Stomach (tissue), 8 donors: ENCODE measurements at regions not wholly inside any gene's neighbourhood (a gene's known extent, or its start where the extent isn't known, plus 50 kb on each side); places are given as distances from the start of the nearest gene placed in this dataset.
A peak's percentile ranks its signal among the peaks of the same experiment; 100 is the strongest.

Source experiments
- DNase-seq, 2 donors: peaks; one replicate each; pipeline versions ENCODE4 v3.0.0 to v3.0.0-alpha.2; 2013 to 2019
- H3K27ac ChIP-seq, 5 donors: fragments of 200-600 bp in 4 of 5; sonication (generic) in 4 of 5; one replicate each; pipeline ENCODE4 v1.5.1; 2013 to 2019; ENCODE audit warnings: mild to moderate bottlenecking in 1 of 5, moderate library complexity in 1 of 5
- H3K27me3 ChIP-seq, 3 donors: fragments of 200-600 bp; sonication (generic); one replicate each; pipeline ENCODE4 v1.5.1; 2017 to 2019; ENCODE audit warnings: mixed run types in 1 of 3
- H3K36me3 ChIP-seq, 4 donors: fragments of 200-600 bp; sonication (generic); 1 replicate in 3 of 4; 2 replicates in 1 of 4; pipeline ENCODE4 v1.5.1; 2016 to 2019
- H3K4me1 ChIP-seq, 4 donors: fragments of 200-600 bp; sonication (generic); one replicate each; pipeline ENCODE4 v1.5.1; 2016 to 2019
- H3K4me3 ChIP-seq, 4 donors: fragments of 200-600 bp; sonication (generic) in 3 of 4; one replicate each; pipeline ENCODE4 v1.5.1; 2016 to 2019; ENCODE audit warnings: mild to moderate bottlenecking in 1 of 4
- H3K9me3 ChIP-seq, 4 donors: fragments of 200-600 bp; sonication (generic); one replicate each; pipeline ENCODE4 v1.5.1; 2016 to 2019
- EP300 ChIP-seq: sonication (generic); formaldehyde crosslinking; IDR thresholded peaks from one replicate; pipeline ENCODE4 v1.6.1; 2017; ENCODE audit warnings: antibody characterized with exemption
- POLR2A ChIP-seq, 4 donors: fragments of 450-650 bp; IDR thresholded peaks; one replicate each; pipeline ENCODE4 v1.6.1; 2016; ENCODE audit warnings: antibody characterized with exemption in 4 of 4, control low read depth in 2 of 4, mild to moderate bottlenecking in 1 of 4, moderate library complexity in 1 of 4
- POLR2AphosphoS5 ChIP-seq, 3 donors: sonication (generic); formaldehyde crosslinking; IDR thresholded peaks; one replicate each; pipeline ENCODE4 v1.6.1; 2016; ENCODE audit warnings: antibody characterized with exemption in 3 of 3
- WGBS, 5 donors: extraction: QIAGEN DNeasy Blood & Tissue Kit in 3 of 5; methylation state at CpG; one replicate each; pipeline versions ENCODE4 v1.1.5 to v1.1.7; 2013 to 2018; 5-methylcytosine and 5-hydroxymethylcytosine counted together
- intact Hi-C: fragments of 100-400 bp; cut with DNase I; formaldehyde crosslinking; loops from one replicate; pipeline ENCODE4 v1.15.1; 2023; ENCODE audit warnings: low total_unique reads
- TF ChIP-seq, protein P1 (sequence below), 7 experiments: fragments of 450-650 bp in 4 of 7; fragments of 200-600 bp in 3 of 7; sonication (generic) in 3 of 7; IDR thresholded peaks; one replicate each; pipeline ENCODE4 v1.5.1; 2016 to 2019; ENCODE audit warnings: antibody characterized with exemption in 7 of 7, control low read depth in 2 of 7, mild to moderate bottlenecking in 1 of 7
- donor health status: healthy with polysubstance abuse.
- donor health status: Bipolar disorder and iron deficiency.
- donor health status: healthy.

DNA sequence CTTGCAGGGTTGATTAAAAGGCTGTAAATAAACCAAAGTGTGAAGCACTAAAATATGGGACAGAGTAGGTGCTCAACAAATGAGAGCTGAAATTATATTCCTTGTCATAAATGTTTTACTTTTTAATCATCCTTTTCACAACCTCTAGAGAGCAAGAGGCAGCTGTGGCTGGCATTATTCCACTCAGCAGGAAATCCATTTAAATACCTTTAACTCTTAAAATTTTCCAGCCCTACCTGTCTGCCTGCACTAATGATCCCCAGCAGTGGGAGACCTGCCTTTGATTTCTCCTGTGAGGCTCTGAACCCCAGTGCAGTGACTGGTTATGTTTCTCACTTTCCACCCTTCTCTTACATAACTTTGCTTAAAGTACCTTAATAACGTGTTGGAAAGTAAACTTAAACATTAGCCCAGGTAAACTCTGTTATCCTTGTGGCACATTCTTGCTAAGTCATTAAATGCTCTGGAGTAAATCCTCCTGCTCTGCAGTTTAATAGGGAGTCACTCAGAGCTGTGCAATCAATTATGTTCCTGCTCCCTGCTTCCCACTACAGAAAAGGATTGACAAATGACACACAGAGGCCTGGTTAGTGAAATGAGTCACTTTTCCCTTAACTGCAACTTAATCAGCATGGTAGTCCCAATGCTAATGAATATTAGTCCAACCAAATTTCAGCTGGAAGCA, 755.7 kb upstream of the USP15 start:
- intact Hi-C loops, result no loop called here
- TF ChIP-seq POLR2A (IDR thresholded peaks at IDR 0.05), result no peak
- TF ChIP-seq, protein P1, sequence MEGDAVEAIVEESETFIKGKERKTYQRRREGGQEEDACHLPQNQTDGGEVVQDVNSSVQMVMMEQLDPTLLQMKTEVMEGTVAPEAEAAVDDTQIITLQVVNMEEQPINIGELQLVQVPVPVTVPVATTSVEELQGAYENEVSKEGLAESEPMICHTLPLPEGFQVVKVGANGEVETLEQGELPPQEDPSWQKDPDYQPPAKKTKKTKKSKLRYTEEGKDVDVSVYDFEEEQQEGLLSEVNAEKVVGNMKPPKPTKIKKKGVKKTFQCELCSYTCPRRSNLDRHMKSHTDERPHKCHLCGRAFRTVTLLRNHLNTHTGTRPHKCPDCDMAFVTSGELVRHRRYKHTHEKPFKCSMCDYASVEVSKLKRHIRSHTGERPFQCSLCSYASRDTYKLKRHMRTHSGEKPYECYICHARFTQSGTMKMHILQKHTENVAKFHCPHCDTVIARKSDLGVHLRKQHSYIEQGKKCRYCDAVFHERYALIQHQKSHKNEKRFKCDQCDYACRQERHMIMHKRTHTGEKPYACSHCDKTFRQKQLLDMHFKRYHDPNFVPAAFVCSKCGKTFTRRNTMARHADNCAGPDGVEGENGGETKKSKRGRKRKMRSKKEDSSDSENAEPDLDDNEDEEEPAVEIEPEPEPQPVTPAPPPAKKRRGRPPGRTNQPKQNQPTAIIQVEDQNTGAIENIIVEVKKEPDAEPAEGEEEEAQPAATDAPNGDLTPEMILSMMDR (IDR thresholded peaks at IDR 0.05), result no peak
- TF ChIP-seq EP300, result no peak
- no peak for TF ChIP-seq POLR2AphosphoS5 (IDR thresholded peaks at IDR 0.05)
- WGBS, 5 donors, result 5 to 20% (median 11%) methylated on average over 1 of the region's 1 CpG

DNA sequence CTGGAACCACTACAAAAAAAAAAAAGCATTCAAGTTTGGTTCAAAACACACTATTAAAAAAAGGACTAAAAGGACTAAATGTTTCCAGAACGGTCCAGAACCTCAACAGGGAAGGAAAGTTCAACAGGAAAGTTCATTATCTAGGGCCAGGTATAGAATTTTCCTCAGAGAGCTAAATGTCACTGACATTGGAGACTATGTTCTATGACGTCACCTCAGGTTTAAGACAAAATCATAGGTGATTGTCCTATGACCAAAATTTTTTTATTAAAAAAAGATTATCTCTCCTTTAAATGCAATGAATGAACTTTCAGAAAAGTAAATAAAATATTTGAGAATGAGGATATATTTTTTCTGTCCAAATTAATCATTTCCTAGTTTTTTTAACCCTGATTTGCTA, 746.7 kb upstream of the USP15 start:
- TF ChIP-seq POLR2A (IDR thresholded peaks at IDR 0.05) (no peak), EP300 (no peak), POLR2AphosphoS5 (IDR thresholded peaks at IDR 0.05) (no peak)
- TF ChIP-seq, protein P1 (IDR thresholded peaks at IDR 0.05), result no peak
- WGBS, 5 donors, result 70 to 81% (median 72%) methylated on average over 2 of the region's 2 CpGs
- intact Hi-C loops, result no loop called here
- H3K36me3 ChIP-seq, result no peaks in the 10 kb centered on the region
- H3K4me3 ChIP-seq, result no peak overlapping the region
- no peak for DNase-seq
- H3K27ac ChIP-seq, result no peak overlapping the region
- no peaks in the 10 kb centered on the region for H3K4me1 ChIP-seq
- H3K27me3 ChIP-seq, result no peaks in the 10 kb centered on the region
- no peaks in the 10 kb centered on the region for H3K9me3 ChIP-seq

More for the DNA sequence above, 755.7 kb upstream of the USP15 start:
- Histone ChIP-seq H3K4me1 (no peaks in the 10 kb centered on the region), H3K9me3 (no peaks in the 10 kb centered on the region), H3K27ac (no peak overlapping the region), H3K4me3 (no peak overlapping the region), H3K36me3 (no peaks in the 10 kb centered on the region), H3K27me3 (no peaks in the 10 kb centered on the region)
- DNase-seq, result peak in 1 of 2 donors; percentile 5

DNA sequence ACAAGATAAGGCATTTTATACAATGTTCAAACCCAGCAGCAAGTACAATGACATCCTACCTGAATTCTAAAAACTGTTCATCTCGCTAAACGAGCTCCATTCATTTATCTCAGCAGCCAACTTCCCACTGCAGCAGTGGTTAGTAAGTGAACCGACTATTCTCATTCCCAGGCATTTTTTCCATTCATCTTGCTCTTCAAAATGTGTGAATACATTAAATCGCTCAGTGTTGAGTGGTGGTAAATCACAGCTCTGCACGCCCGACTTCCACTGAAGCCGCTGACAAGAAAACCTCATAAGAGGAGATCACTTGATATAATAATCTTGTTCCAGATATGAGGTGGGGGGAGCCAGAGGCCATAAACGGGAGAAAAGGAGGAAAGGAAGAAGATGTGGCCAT, 746.2 kb upstream of the USP15 start:
- Histone ChIP-seq H3K27ac (no peak overlapping the region), H3K27me3 (no peaks in the 10 kb centered on the region), H3K4me3 (no peak overlapping the region), H3K36me3 (no peaks in the 10 kb centered on the region), H3K4me1 (no peaks in the 10 kb centered on the region), H3K9me3 (no peaks in the 10 kb centered on the region)
- 75 to 80% (median 78%) methylated on average over 8 of the region's 8 CpGs for WGBS, 5 donors
- TF ChIP-seq POLR2A (IDR thresholded peaks at IDR 0.05) (no peak), EP300 (no peak), POLR2AphosphoS5 (IDR thresholded peaks at IDR 0.05) (no peak)
- TF ChIP-seq, protein P1 (IDR thresholded peaks at IDR 0.05), result no peak
- DNase-seq, result no peak
- intact Hi-C loops, result no loop called here

DNA sequence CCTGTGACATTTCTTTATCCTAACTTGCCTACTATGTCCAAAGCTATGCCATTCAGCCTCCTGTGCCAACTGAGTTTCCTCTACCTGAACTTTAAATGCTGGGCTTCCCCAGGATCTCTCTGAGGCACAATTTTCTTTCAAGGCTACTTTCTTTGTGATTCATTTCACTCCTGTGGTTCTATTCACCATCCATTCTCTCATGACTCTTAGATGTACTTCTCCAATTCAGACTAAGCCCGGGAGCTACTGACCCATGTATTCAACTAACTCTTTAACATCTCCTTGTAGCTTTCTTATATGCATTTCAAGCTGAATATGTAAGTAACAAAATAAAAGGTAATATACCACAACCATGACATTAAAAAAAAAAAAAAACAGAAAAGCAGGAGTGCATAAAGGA, 738.9 kb upstream of the USP15 start:
- no peak for DNase-seq
- TF ChIP-seq POLR2A (IDR thresholded peaks at IDR 0.05) (no peak), POLR2AphosphoS5 (IDR thresholded peaks at IDR 0.05) (no peak), EP300 (no peak)
- TF ChIP-seq, protein P1 (IDR thresholded peaks at IDR 0.05), result no peak
- intact Hi-C loops, result no loop called here
- Histone ChIP-seq H3K4me3 (no peak overlapping the region), H3K36me3 (no peaks in the 10 kb centered on the region), H3K9me3 (no peaks in the 10 kb centered on the region), H3K27me3 (no peaks in the 10 kb centered on the region), H3K27ac (no peak overlapping the region), H3K4me1 (no peaks in the 10 kb centered on the region)
- WGBS, 5 donors, result 55 to 70% (median 59%) methylated on average over 1 of the region's 1 CpG
